Liver (tissue), 8 donors: ENCODE measurements at regions not wholly inside any gene's neighbourhood (a gene's known extent, or its start where the extent isn't known, plus 50 kb on each side); places are given as distances from the start of the nearest gene placed in this dataset.

Source experiments
- DNase-seq: peaks from one replicate; pipeline ENCODE4 v3.0.0-alpha.2; 2017; ENCODE audit warnings: low spot score
- H3K27ac ChIP-seq, 2 donors: one replicate each; pipeline ENCODE4 v1.7.0; 2013; ENCODE audit warnings: inconsistent platforms in 2 of 2, low read length in 2 of 2, control low read depth in 1 of 2, low read depth in 1 of 2, mild to moderate bottlenecking in 1 of 2
- H3K27me3 ChIP-seq, 4 donors: one replicate each; pipeline versions ENCODE4 v1.6.1 to v1.7.0; 2013; ENCODE audit warnings: low read length in 3 of 4, inconsistent platforms in 1 of 4, mild to moderate bottlenecking in 1 of 4, moderate library complexity in 1 of 4; ENCODE audit not compliant: control insufficient read depth in 4 of 4, insufficient read depth in 4 of 4
- H3K36me3 ChIP-seq, 4 donors: one replicate each; pipeline versions ENCODE4 v1.6.1 to v1.7.0; 2013; ENCODE audit warnings: low read length in 3 of 4, mild to moderate bottlenecking in 3 of 4, low read depth in 1 of 4, moderate library complexity in 1 of 4; ENCODE audit not compliant: control insufficient read depth in 4 of 4, insufficient read depth in 3 of 4
- H3K4me1 ChIP-seq, 4 donors: one replicate each; pipeline versions ENCODE4 v1.6.1 to v1.7.0; 2013; ENCODE audit warnings: low read length in 3 of 4, mild to moderate bottlenecking in 3 of 4, moderate library complexity in 1 of 4; ENCODE audit not compliant: control insufficient read depth in 4 of 4, insufficient read depth in 4 of 4
- H3K4me3 ChIP-seq, 3 donors: one replicate each; pipeline versions ENCODE4 v1.6.1 to v1.7.0; 2013; ENCODE audit warnings: low read length in 3 of 3, control low read depth in 1 of 3, low read depth in 1 of 3, mild to moderate bottlenecking in 1 of 3
- H3K9ac ChIP-seq, 2 donors: one replicate each; pipeline ENCODE4 v1.7.0; 2013; ENCODE audit warnings: low read length in 2 of 2, mild to moderate bottlenecking in 2 of 2, moderate library complexity in 2 of 2, control low read depth in 1 of 2, low read depth in 1 of 2
- H3K9me3 ChIP-seq, 4 donors: one replicate each; pipeline versions ENCODE4 v1.6.1 to v1.7.0; 2013; ENCODE audit warnings: low read length in 3 of 4; ENCODE audit not compliant: control insufficient read depth in 4 of 4
- ATF3 ChIP-seq: IDR thresholded peaks from 2 replicates; pipeline ENCODE4 v1.6.1; 2016; ENCODE audit warnings: antibody characterized with exemption
- EGR1 ChIP-seq, 2 donors: IDR thresholded peaks; 2 replicates each; pipeline ENCODE4 v1.6.1; 2016 to 2018; ENCODE audit warnings: antibody characterized with exemption in 2 of 2, low read depth in 2 of 2
- FOXA1 ChIP-seq: IDR thresholded peaks from 2 replicates; pipeline ENCODE4 v1.6.1; 2016; ENCODE audit warnings: antibody characterized with exemption
- FOXA2 ChIP-seq: IDR thresholded peaks from 2 replicates; pipeline ENCODE4 v1.6.1; 2016; ENCODE audit warnings: antibody characterized with exemption
- GABPA ChIP-seq, 2 donors: IDR thresholded peaks in 1 of 2; conservative IDR thresholded peaks in 1 of 2; 2 replicates each; pipeline ENCODE4 v1.6.1; 2016; ENCODE audit warnings: antibody characterized with exemption in 2 of 2, mild to moderate bottlenecking in 1 of 2, moderate library complexity in 1 of 2
- HNF4A ChIP-seq, 2 donors: conservative IDR thresholded peaks; 2 replicates each; pipeline ENCODE4 v1.6.1; 2016; ENCODE audit warnings: antibody characterized with exemption in 2 of 2, mild to moderate bottlenecking in 2 of 2
- HNF4G ChIP-seq: IDR thresholded peaks from 2 replicates; pipeline ENCODE4 v1.6.1; 2016; ENCODE audit warnings: antibody characterized with exemption
- MAX ChIP-seq: IDR thresholded peaks from 2 replicates; pipeline ENCODE4 v1.6.1; 2016; ENCODE audit warnings: antibody characterized with exemption
- NR2F2 ChIP-seq: IDR thresholded peaks from 2 replicates; pipeline ENCODE4 v1.6.1; 2016; ENCODE audit warnings: antibody characterized with exemption
- RAD21 ChIP-seq, 2 donors: IDR thresholded peaks; 2 replicates each; pipeline ENCODE4 v1.6.1; 2016; ENCODE audit warnings: antibody characterized with exemption in 2 of 2, mild to moderate bottlenecking in 2 of 2
- REST ChIP-seq: IDR thresholded peaks from 2 replicates; pipeline ENCODE4 v1.6.1; 2016; ENCODE audit warnings: antibody characterized with exemption, mild to moderate bottlenecking
- RXRA ChIP-seq, 2 donors: IDR thresholded peaks; 2 replicates each; pipeline ENCODE4 v1.6.1; 2017 to 2018; ENCODE audit warnings: antibody characterized with exemption in 2 of 2, mild to moderate bottlenecking in 1 of 2
- SP1 ChIP-seq: IDR thresholded peaks from 2 replicates; pipeline ENCODE4 v1.6.1; 2018; ENCODE audit warnings: antibody characterized with exemption, mild to moderate bottlenecking
- TAF1 ChIP-seq: conservative IDR thresholded peaks from 2 replicates; pipeline ENCODE4 v1.6.1; 2016; ENCODE audit warnings: antibody characterized with exemption, mild to moderate bottlenecking
- YY1 ChIP-seq: IDR thresholded peaks from 2 replicates; pipeline ENCODE4 v1.6.1; 2016; ENCODE audit warnings: antibody characterized with exemption, mild to moderate bottlenecking
- WGBS: extraction: QIAGEN DNeasy Blood & Tissue Kit; methylation state at CpG from one replicate; pipeline ENCODE4 v1.1.7; 2013; 5-methylcytosine and 5-hydroxymethylcytosine counted together
- TF ChIP-seq, protein P1 (sequence below): IDR thresholded peaks from 2 replicates; pipeline ENCODE4 v1.6.1; 2016; ENCODE audit warnings: antibody characterized with exemption
- TF ChIP-seq, protein P2 (sequence below): fragments of 150-350 bp; IDR thresholded peaks from 2 replicates; pipeline ENCODE4 v1.5.1; 2017; ENCODE audit warnings: improper control_type of control experiment, low read depth, low read length; ENCODE audit not compliant: missing input control
- donor health status: healthy.
- donor health status: healthy.
- donor health status: healthy.
- donor health status: healthy.
- donor health status: healthy.

DNA sequence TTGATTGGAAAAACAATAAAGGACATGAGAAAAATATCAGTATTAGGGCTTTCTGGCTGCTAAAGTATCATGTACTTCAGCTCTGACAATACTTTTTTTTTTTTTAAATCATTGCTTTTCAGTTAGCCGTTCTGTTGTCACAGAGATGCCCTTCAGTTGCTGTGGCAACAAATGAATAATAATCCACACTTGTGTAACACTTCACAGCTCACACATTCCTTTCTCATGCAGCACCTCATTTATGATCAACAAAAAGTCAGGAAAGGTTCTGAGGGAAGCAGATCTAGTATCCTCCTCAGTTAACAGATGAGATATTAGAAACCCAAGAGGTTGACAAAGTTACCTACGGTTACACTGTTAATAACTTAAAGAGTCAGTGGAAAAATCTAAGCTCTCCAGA lies 444.2 kb upstream of the SLIT2 start:
- TF ChIP-seq FOXA2: no peak
- TF ChIP-seq RXRA (IDR thresholded peaks at IDR 0.05): no peak
- TF ChIP-seq MAX: no peak
- no peak for TF ChIP-seq REST
- no peak for TF ChIP-seq SP1
- TF ChIP-seq TAF1: no peak
- TF ChIP-seq, protein P1, sequence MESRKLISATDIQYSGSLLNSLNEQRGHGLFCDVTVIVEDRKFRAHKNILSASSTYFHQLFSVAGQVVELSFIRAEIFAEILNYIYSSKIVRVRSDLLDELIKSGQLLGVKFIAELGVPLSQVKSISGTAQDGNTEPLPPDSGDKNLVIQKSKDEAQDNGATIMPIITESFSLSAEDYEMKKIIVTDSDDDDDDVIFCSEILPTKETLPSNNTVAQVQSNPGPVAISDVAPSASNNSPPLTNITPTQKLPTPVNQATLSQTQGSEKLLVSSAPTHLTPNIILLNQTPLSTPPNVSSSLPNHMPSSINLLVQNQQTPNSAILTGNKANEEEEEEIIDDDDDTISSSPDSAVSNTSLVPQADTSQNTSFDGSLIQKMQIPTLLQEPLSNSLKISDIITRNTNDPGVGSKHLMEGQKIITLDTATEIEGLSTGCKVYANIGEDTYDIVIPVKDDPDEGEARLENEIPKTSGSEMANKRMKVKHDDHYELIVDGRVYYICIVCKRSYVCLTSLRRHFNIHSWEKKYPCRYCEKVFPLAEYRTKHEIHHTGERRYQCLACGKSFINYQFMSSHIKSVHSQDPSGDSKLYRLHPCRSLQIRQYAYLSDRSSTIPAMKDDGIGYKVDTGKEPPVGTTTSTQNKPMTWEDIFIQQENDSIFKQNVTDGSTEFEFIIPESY: no peak
- no peak for TF ChIP-seq YY1
- TF ChIP-seq EGR1 (IDR thresholded peaks at IDR 0.05; ENCODE audit: low read depth in 2 of 2): no peak
- no peak for TF ChIP-seq NR2F2
- no peak for TF ChIP-seq FOXA1
- H3K27me3 ChIP-seq: no peaks in the 10 kb centered on the region
- no peak overlapping the region for H3K27ac ChIP-seq
- WGBS: 61% methylated on average over 2 of the region's 2 CpGs
- H3K4me3 ChIP-seq: no peak overlapping the region
- H3K36me3 ChIP-seq: no peaks in the 10 kb centered on the region
- no peaks in the 10 kb centered on the region for H3K4me1 ChIP-seq
- no peak for DNase-seq
- H3K9me3 ChIP-seq: no peaks in the 10 kb centered on the region
- no peak overlapping the region for H3K9ac ChIP-seq

DNA sequence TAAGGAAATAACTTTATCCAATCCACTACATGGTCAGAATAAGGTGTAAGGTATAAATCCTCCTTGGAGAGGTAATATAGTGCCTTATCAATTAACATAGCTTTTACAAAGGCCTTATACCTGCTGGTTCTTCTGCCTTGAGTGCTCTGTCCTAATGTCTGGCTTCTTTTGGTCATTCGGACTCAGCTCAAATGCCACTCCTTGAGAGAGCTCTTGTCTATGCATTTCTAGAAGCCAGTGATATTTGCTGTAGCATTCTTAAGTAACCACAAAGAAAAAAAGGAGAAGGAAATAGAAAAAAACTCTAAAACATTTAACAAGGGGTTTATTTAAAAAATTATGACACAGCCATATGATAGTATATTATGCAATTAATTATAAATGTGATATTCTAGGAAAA lies 444.8 kb upstream of the SLIT2 start:
- Histone ChIP-seq H3K27ac (no peak overlapping the region), H3K4me1 (no peaks in the 10 kb centered on the region), H3K9me3 (no peaks in the 10 kb centered on the region), H3K27me3 (no peaks in the 10 kb centered on the region), H3K9ac (no peak overlapping the region), H3K36me3 (no peaks in the 10 kb centered on the region), H3K4me3 (no peak overlapping the region)
- no peak for DNase-seq
- WGBS: 75% methylated on average over 1 of the region's 1 CpG
- TF ChIP-seq EGR1 (IDR thresholded peaks at IDR 0.05; ENCODE audit: low read depth in 2 of 2): no peak
- TF ChIP-seq RAD21 (IDR thresholded peaks at IDR 0.05): no peak
- TF ChIP-seq HNF4A (conservative IDR thresholded peaks at IDR 0.05): no peak
- TF ChIP-seq, protein P1: no peak
- no peak for TF ChIP-seq REST
- TF ChIP-seq FOXA1: no peak
- TF ChIP-seq GABPA (IDR thresholded peaks at IDR 0.05 in 1 of 2, conservative IDR thresholded peaks at IDR 0.05 in 1 of 2): no peak
- TF ChIP-seq, protein P2, sequence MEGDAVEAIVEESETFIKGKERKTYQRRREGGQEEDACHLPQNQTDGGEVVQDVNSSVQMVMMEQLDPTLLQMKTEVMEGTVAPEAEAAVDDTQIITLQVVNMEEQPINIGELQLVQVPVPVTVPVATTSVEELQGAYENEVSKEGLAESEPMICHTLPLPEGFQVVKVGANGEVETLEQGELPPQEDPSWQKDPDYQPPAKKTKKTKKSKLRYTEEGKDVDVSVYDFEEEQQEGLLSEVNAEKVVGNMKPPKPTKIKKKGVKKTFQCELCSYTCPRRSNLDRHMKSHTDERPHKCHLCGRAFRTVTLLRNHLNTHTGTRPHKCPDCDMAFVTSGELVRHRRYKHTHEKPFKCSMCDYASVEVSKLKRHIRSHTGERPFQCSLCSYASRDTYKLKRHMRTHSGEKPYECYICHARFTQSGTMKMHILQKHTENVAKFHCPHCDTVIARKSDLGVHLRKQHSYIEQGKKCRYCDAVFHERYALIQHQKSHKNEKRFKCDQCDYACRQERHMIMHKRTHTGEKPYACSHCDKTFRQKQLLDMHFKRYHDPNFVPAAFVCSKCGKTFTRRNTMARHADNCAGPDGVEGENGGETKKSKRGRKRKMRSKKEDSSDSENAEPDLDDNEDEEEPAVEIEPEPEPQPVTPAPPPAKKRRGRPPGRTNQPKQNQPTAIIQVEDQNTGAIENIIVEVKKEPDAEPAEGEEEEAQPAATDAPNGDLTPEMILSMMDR: no peak
- no peak for TF ChIP-seq HNF4G
- no peak for TF ChIP-seq RXRA (IDR thresholded peaks at IDR 0.05)
- TF ChIP-seq YY1: no peak
- TF ChIP-seq NR2F2: no peak
- TF ChIP-seq ATF3: no peak
